ENCODE measurements at regions not wholly inside any gene's neighbourhood (a gene's known extent, or its start where the extent isn't known, plus 50 kb on each side); places are given as distances from the start of the nearest gene placed in this dataset.

DNA sequence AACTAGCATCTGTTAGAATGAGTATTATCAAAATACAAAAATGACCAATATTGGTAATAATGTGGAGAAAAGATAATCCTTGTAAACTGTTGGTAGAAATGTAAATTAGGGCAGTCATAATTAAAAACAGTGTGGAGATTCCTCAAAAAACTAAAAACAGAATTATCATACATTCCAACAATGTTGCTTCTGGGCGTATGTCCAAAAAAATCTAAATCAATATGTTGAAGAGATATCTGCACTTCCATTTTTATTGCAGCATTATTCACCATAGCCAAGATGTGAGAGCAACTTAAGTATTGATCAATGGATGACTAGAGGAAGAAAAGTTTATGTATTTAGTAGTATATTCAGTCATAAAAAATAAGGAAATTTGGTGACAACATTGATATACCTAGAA is 59.8 kb upstream of the OR9G4 start:
- no peak for DNase-seq
- in situ Hi-C loops (cut with MboI; ENCODE audit: low pct_unique_long_range_greater_than_20kb, low sequenced_read_pairs): no loop called here

DNA sequence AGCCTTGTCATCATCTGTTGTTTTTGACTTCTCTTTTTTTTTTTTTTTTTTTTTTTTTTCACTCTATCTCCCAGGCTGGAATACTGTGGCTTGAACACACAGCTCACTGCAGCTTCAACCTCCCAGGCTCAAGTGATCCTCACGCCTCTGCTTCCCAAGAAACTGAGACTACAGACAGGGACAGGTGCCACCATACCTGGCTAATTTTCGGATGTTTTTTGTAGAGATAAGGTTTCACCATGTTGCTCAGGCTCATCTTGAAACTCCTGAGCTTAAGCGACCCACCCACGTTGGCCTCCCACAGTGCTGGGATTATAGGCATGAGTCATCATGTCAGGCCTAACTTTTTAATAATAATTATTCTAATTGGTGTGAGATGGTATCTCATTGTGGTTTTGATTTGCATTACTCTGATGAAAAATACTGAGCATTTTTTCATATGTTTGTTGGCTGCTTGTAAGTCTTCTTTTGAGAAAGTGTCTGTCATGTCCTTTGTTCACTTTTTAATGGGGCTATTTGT is 51.3 kb upstream of the OR9G4 start:
- in situ Hi-C loops (cut with MboI; ENCODE audit: low pct_unique_long_range_greater_than_20kb, low sequenced_read_pairs): loop anchor here (25.0 kb wide), 1 partner anchor 862 kb away; the partner anchor contains the start of gene OR5I1
- no peak for DNase-seq
